GM19023 (cell line): ENCODE measurements at regions not wholly inside any gene's neighbourhood (a gene's known extent, or its start where the extent isn't known, plus 50 kb on each side); places are given as distances from the start of the nearest gene placed in this dataset.
"Not testable (repeated sequence)": the region's sequence is repeated elsewhere in the genome, so short reads cannot be mapped to it uniquely, and the experiment has no call there.

Experiments
- ATAC-seq: cut with Tn5 transposase; IDR thresholded peaks from one replicate; pipeline ENCODE4 v1.9.1; 2021; ENCODE audit warnings: mild to moderate bottlenecking, moderate library complexity; ENCODE audit not compliant: unreplicated experiment

DNA sequence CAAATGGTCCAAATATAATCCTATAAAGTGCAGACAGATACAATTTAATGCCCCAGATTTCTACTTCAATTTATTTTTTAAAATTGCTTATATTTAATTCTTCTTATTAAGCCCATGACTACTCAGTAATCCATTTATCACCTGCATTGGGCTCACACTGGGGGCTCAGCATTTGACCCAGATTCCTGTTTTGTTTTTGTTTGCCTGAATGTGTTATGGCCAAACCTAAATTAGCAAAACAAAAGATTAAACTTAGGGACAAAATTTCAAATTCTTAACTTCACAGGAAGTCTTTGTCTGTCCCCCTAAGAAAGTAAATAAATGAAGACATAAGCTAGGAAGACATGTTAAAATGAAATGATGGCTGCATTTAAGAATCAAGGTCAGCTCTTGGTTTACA, 322.3 kb downstream of the RMST start:
- no peak for ATAC-seq

DNA sequence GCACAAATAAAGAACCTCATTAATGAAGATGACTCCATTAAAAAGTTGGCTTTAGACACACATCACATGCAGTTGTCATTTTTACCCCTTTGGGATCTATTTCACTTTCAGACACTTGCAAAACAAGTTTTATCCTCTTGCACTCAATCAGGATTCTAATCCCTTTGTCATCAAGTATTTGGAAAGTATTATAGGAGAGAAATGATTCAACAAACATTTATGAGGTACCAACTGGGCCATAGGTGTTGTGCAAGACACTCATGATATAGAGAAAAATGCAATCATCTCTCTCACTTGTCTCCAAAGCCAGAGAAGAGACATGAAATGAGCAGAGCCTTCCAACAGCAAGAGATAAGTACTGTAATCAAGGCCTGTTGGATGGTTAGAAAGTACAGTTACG, 327.7 kb downstream of the RMST start:
- ATAC-seq, result no peak

- ATAC-seq, result no peak
These were observed 334.9 kb downstream of the RMST start for GRCh38 chr12:97797473-97797872.

DNA sequence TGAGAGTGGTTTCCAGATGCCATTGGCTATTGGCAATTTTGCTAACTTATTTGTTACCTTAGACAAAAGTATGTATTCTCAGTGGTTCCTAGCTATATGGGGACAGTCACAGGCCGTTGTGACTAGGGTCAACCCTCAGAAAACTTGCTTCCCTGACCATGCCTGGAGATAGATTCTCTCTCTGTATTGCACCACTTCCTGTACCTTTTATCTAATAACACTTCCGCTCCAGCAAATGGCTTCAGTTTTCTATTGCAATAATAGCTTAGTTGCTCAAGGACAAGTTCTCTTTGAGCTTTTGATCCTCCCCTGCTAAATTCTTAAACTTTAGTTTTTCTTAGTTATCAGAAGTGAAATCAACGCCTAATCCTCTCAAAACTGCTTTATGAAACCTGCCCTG, 338.0 kb downstream of the RMST start:
- no peak for ATAC-seq

DNA sequence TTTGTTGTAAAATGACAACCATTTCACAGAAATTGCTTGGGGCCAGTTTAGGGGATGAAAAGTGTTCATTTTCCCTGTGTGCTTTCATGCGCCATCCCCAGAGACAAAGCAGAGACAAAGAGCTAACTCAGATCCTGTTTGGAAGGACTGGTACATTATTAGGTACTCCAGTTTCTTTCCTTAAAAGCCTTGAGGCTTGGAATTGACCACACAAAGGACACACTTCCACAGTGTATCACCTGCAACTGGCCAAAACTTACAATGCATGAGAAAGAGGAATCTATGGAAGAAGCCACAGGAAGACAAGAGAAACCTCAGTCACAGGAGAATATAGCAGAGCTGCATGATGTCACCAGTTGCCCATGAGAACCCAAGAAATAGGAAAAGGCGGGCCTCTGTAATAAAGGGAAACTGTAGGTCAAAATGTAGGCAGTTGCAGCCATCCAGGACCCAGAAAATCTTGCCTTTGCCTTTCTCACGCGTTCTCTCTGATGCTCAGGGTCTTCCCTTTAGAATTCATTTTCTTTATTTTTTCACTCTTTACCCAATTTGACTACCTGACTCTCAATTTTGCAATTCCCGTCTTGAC, 339.0 kb downstream of the RMST start:
- ATAC-seq, result no peak

GRCh38 chr12:97805146-97805545, 342.5 kb downstream of the RMST start:
- ATAC-seq, result no peak

DNA sequence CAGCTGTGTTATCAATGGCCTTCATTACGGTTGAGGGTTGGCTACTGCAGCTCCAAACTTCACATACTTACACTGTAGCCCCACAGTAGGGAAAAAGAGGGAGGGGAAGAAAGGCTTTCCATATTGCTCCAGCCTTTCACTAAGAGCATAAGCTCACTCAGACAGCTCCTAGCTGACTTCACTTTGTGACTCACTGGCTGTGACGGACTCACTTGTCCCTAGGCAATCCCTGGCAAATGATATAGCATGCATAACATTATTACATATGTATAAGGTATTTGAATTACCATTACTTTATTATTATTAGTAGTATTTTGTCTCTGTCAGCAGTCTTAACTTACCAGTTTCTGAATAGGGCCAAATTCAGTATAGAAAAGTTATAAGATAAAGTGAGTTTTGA, 350.7 kb downstream of the RMST start:
- ATAC-seq, result no peak

GRCh38 chr12:97821806-97822205, 359.2 kb downstream of the RMST start:
- no peak for ATAC-seq

DNA sequence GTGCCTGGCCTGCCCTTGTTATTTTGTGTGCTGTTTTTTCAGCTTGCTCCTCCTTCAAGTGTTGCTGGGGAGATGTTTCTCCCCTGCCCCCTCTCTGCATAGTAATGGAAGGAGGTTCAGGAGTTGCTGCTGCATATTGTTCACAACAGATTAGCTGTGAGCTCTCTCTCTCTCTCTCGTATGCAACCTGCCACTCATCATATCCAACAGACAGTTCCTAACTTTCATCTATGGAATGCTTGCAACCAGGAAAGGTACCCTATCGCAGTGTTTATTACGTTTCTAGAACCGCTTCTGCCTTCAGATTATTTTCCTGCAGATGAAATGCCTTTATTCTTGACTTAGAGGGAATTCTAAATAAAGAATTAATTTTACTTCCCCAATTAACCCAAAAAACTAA, 372.9 kb downstream of the RMST start:
- ATAC-seq, result no peak

DNA sequence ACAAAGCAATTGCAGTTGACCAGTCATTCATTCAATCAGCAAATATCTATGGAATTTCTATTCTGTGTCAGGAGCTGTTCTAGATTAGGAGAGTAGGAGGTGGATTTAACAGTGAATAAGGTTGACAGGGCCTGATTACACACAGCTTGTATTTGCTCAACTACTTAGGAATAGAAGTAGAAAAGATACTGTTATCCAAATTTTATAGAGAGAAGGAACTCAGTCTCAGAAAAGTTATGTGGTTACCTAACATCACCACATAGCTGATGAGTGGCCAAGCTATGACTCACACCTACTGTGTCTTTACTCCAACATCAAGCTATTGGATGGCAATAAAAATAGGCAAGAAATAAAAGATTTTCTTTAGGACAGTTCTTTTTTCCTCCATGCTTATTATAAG, 374.8 kb downstream of the RMST start:
- no peak for ATAC-seq

DNA sequence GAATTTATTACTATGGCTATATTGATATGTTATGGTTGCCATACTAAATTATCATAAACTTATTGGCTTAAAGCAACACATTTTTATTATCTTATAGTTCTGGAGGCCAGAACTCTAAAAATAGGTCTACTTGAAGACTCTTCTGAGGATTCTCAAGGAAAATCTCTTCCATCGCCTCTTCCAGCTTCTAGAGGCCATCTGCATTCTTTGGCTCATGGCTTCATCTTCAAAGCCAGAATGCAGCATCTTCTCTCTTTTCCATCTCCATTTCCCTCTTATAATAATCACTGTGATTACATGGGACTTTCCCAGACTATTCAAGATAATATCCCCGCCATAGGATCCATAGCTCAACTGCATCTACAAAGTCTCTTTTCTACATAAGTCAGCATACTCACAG, 385.4 kb downstream of the RMST start:
- ATAC-seq, result no peak

DNA sequence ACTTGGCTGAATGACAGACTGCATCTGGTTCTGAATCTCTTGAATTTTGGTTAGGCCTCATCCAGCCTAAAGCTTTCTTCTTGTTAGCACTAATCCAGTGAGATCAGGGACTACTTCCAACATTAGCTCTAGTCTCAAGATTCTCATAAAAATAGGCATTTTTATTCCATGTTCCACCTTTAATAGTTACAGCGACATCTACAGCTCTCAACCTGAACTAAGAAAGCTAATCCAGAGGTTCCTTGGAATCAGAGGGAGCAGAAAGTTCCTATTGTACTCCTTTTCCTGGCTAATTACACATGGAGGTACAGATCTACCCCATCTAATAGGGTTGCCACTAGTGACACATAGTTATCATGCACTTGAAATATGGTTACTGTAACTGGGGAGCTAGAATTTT, 391.9 kb downstream of the RMST start:
- ATAC-seq, result no peak

DNA sequence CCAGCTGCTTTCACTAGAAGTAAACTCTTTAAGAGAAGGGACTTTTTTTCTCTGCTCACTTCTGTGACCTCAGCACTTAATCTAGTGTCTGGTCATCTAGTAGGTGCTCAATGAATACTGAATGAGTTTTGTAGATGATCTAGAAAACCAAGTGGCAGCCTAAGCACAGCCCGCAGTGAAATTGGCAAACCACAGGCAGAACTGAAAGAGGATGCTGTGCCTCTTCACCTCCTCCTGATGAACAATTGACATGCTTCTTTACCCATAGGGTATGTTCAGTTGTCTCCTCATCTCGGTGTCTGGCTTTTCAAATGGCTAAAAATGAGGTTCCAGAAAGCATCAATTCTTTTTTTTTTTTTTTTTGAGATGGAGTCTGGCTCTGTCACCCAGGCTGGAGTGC, 399.5 kb downstream of the RMST start:
- ATAC-seq, result no peak

GRCh38 chr12:97875064-97875463, 412.5 kb downstream of the RMST start:
- no peak for ATAC-seq

- no peak for ATAC-seq
These were observed 414.2 kb downstream of the RMST start for GRCh38 chr12:97876780-97877179.

- ATAC-seq, result no peak
These were observed 414.8 kb downstream of the RMST start for GRCh38 chr12:97877404-97877803.

DNA sequence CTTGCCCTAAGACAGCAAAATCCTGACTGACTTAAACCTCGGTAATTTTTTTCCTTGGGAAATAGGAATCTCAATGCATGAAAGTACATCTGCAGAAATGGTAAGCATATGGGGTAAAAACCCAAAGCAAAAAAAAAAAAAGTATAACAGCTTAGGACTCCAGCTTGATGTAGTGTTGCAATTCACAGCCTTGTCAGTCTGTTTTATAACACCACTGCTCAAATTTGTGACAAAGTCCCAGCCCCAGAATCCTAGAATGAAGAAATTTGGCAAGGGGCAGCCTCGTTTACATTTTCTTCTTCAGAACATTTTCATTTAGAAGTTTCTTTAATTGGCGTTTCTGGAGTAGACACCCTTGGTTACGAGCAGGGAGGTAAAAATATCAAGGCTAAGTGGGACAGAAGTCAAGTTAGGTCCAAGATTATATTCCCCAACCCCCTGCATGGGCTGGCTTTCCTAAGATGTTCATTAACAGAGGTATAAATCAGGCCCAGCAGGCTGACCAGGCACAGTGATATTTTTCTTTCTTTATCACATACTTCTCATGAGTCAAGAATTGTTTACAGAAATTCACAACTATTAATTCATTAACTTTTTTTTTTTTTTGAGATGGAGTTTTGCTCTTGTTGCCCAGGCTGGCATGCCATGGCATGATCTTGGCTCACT, 424.0 kb downstream of the RMST start:
- ATAC-seq, result no peak

GRCh38 chr12:97897881-97898280, 435.3 kb downstream of the RMST start:
- ATAC-seq, result not testable (repeated sequence)

GRCh38 chr12:97899529-97899928, 436.9 kb downstream of the RMST start:
- ATAC-seq, result no peak

DNA sequence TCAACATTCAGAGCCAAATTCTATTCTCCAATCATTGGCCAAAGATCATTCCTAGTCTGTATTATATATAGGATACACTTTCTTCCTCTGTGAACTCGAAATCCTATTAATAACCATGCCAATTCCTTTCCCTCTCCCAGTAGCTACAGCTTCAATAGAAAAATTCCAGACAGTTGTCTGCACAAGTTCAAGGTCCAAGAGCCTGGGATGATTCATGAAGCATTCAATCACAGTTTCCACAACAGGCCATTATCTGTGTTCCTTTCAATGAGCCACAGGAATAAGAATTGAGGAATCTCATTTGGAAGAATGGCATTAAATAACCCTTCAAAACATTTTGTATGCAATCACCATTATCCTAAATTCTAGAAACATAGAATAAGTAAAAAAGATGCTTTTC, 437.4 kb downstream of the RMST start:
- no peak for ATAC-seq

GRCh38 chr12:97903356-97903755, 440.8 kb downstream of the RMST start:
- no peak for ATAC-seq

- ATAC-seq, result no peak
These were observed 444.9 kb downstream of the RMST start for GRCh38 chr12:97907504-97907903.

DNA sequence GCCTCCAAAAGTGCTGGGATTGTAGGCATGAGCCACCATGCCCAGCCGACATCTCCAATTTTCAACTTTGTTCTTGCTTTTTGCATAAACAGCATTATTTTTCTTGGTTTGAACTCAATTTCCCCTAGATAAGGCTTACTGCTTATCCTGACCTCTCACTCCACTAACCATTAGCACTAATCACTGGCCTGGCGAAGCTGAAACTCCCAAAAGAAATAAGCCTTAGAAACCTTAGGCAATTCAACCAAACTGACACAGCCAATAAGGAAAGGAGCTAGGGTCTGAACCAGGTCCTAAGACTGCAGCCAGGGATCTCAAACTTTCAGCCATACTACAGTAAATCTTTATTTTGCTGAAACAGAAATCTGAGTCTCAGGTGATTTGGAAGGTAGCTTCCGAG, 448.0 kb downstream of the RMST start:
- ATAC-seq, result no peak
